ENCODE measurements at regions not wholly inside any gene's neighbourhood (a gene's known extent, or its start where the extent isn't known, plus 50 kb on each side); places are given as distances from the start of the nearest gene placed in this dataset.

- WGBS, 2 donors, result 84 to 92% methylated on average over 3 of the region's 3 CpGs
These were observed 241.5 kb downstream of the SATB2 start for GRCh38 chr2:199216253-199216652.

GRCh38 chr2:199207011-199207410 lies 250.7 kb downstream of the SATB2 start:
- no peaks in the 10 kb centered on the region for H3K36me3 ChIP-seq
- DNase-seq, result no peak
- intact Hi-C loops (cut with DNase I), result no loop called here
- 78 to 80% methylated on average over 2 of the region's 2 CpGs for WGBS, 2 donors
- peaks cover 0 to 17% (median 5%) of the 10 kb centered on the region in 11 donors for H3K9me3 ChIP-seq
- no peak for TF ChIP-seq CTCF (IDR thresholded peaks at IDR 0.05)
- H3K4me3 ChIP-seq, result no peak overlapping the region
- no peak overlapping the region for H3K27ac ChIP-seq
- H3K27me3 ChIP-seq, result peaks cover 0 to 3% (median 0%) of the 10 kb centered on the region in 7 donors
- H3K4me1 ChIP-seq, result no peaks in the 10 kb centered on the region
- ATAC-seq, result no peak

More at GRCh38 chr2:199216253-199216652, 241.5 kb downstream of the SATB2 start:
- intact Hi-C loops (cut with DNase I), result no loop called here
- no peak overlapping the region for H3K27ac ChIP-seq
- no peak for TF ChIP-seq CTCF (IDR thresholded peaks at IDR 0.05)
- no peak for ATAC-seq
- H3K27me3 ChIP-seq, result no peaks in the 10 kb centered on the region
- H3K4me1 ChIP-seq, result no peaks in the 10 kb centered on the region
- no peak for DNase-seq
- H3K36me3 ChIP-seq, result no peaks in the 10 kb centered on the region
- H3K9me3 ChIP-seq, result peaks cover 0 to 25% (median 7%) of the 10 kb centered on the region in 11 donors
- no peak overlapping the region for H3K4me3 ChIP-seq

- no peaks in the 10 kb centered on the region for H3K36me3 ChIP-seq
- WGBS, 2 donors, result 77 to 80% methylated on average over 9 of the region's 9 CpGs
- no peaks in the 10 kb centered on the region for H3K4me1 ChIP-seq
- no peak overlapping the region for H3K27ac ChIP-seq
- intact Hi-C loops (cut with DNase I), result no loop called here
- H3K27me3 ChIP-seq, result peaks cover 0 to 3% (median 0%) of the 10 kb centered on the region in 7 donors
- DNase-seq (no peak), ATAC-seq (no peak)
- no peak for TF ChIP-seq CTCF (IDR thresholded peaks at IDR 0.05)
- no peak overlapping the region for H3K4me3 ChIP-seq
- H3K9me3 ChIP-seq, result peaks cover 0 to 12% (median 3%) of the 10 kb centered on the region in 11 donors
These were observed 251.2 kb downstream of the SATB2 start for GRCh38 chr2:199206536-199206935.

- Histone ChIP-seq H3K36me3 (no peaks in the 10 kb centered on the region), H3K4me3 (no peak overlapping the region), H3K27ac (no peak overlapping the region), H3K27me3 (peaks cover 0 to 3% (median 0%) of the 10 kb centered on the region in 7 donors), H3K9me3 (no peaks in the 10 kb centered on the region), H3K4me1 (no peaks in the 10 kb centered on the region)
- TF ChIP-seq CTCF (IDR thresholded peaks at IDR 0.05), result no peak
- intact Hi-C loops (cut with DNase I), result no loop called here
- ATAC-seq (no peak), DNase-seq (no peak)
- WGBS, 2 donors, result 68 to 71% methylated on average over 5 of the region's 5 CpGs
These were observed 254.8 kb downstream of the SATB2 start for GRCh38 chr2:199202964-199203363.
